OCI-LY3 (cell line): ENCODE measurements at regions not wholly inside any gene's neighbourhood (a gene's known extent, or its start where the extent isn't known, plus 50 kb on each side); places are given as distances from the start of the nearest gene placed in this dataset.

Source experiments
- CTCF ChIP-seq: fragments of 200-600, 300-600 bp; sonication (generic); IDR thresholded peaks from 2 replicates; pipeline ENCODE4 v1.5.1; 2014; ENCODE audit warnings: antibody characterized with exemption, low read length, low read depth
- EZH2phosphoT487 ChIP-seq: fragments of 200-600 bp; shearing (Covaris generic); IDR thresholded peaks from 2 replicates; pipeline ENCODE4 v1.6.1; 2018; ENCODE audit warnings: antibody characterized with exemption, mixed run types, low read depth

- TF ChIP-seq CTCF (no peak), EZH2phosphoT487 (no peak)
Measured at GRCh38 chr18:75937306-75937705, 509.8 kb upstream of the SMIM21 start.
